RKO (cell line): ENCODE measurements at regions not wholly inside any gene's neighbourhood (a gene's known extent, or its start where the extent isn't known, plus 50 kb on each side); places are given as distances from the start of the nearest gene placed in this dataset.

Experiments used
- DNase-seq: peaks from one replicate; pipeline ENCODE4 v3.0.0-alpha.2; 2016; ENCODE audit warnings: low spot score

DNA sequence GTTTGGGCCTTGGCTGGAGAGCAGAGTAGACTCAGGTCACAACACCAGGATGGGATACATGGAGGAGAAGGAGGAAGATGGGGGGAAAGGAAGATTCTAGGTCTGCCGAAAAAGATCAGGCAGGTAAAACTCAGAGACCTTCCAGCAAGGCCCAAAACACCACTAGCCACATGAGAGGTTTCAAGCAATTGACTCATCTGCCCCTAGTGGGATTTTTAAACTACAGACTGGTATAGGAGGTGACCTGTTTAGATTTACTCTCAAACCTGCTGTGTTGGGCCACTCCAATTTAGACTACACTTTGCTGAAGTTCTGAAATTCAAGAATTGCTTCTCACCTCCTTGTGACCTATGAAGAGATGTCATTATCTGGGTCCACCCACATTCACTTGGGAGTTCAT lies 236.9 kb upstream of the SASH1 start:
- no peak for DNase-seq

DNA sequence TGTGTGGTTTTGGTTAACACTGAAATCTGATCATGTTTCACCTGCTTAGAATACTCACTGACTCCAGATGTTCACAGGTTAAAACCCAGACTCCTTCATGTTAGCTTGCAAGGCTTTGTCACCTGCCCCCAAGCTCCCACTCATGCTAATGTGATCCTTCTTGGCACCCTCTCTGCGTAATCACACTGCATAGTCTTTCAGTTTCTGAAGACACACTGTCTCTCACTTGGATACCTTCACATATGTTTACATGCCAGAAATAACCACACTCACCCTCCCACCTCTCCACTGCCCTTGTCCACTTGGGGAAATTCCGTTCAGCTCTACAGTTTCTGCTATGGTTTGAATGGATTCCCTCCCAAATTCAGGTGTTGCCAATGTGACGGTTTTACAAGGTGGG lies 234.7 kb upstream of the SASH1 start:
- DNase-seq, result no peak

DNA sequence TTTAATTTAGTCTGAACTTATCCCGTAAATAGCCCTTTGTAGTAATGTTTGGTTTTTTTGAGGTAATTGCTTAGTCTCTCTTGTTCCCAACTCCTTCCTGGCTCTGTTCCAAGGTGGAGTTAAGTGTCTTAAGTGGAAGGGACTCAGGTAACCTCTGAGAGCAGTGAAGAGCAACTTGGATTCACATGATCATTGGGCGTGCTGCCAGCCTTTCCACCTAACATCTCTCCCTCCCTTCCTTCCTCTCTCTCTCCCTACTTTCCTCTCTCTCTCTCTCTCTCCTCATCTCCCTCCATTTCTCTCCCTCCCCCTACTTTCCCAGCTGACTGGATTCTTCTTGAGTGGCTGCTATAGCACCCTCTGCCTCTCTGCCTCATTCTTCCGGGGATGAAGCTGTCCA lies 232.9 kb upstream of the SASH1 start:
- DNase-seq, result no peak

DNA sequence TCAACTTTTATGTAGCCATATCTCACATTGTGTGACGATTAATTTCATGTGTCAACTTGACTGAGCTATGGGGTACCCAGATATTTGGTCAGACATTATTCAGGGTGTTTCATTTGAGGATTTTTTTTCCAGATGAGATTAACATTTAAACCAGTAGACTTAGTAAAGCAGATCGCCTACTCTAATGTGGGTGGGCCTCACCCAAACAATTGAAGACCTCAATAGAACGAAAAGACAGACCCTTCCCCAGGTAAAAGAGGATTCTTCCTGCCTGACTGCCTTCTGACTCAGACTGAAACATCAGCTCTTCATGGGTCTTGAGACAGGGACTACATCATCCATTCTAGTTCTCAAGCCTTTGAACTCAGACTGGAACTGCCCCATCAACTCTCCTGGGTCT lies 231.7 kb upstream of the SASH1 start:
- DNase-seq, result no peak

DNA sequence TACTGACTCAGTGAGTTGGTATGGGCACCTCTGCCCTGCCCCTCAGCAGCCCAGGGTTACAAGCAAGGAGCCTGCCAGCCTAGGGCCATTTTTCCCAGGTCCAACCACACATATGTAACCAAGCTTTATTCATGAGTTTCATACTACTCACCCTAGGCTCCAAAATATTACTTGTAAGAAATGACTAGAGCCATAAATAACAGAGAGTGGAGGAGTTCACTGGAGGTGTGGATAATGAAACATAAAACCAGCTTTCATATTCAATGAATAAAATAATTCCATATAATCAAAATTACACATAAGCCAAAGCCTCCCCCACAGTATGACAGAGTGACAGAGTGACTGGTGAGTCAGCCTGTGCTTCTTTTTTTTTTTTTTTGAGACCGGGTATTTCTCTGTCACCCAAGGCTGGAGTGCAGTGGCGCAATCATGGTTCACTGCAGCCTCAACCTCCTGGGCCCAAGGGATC lies 229.8 kb upstream of the SASH1 start:
- no peak for DNase-seq

DNA sequence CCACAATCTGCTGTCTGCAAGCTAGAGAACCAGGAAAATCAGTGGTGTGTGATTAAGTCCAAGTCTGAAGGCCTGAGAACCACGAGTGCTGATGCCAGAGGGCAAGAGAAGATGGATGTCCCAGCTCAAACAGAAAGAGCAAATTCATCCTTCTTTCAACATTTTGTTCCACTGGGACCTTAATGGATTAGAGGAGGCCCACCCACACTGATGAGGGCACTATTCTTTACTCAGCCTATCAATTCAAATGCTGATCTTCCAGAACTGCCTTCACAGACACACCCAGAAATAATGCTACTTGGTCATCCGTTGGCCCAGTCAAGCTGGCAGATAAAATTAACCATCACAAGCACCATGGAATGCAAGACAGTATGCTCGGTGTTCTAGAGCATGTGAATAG lies 226.6 kb upstream of the SASH1 start:
- DNase-seq, result no peak

DNA sequence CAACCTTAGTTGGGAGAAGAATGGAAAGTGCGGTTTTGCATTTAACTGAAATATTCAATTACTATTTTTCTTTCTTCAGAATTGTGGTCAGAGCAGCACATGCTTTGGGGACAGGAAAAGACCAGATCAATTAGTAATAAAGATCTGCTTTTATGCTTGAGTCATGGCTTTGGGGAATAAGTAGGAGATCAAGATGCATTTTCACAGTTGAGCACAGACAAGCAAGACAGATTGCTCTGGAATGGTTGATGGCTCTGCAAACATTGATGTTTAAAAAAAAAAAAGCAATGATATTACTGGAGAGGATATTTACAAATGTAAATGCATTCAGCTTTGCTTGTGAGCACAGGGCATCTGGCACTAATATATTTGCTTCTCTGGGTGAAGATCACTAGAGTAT lies 224.4 kb upstream of the SASH1 start:
- DNase-seq, result no peak

DNA sequence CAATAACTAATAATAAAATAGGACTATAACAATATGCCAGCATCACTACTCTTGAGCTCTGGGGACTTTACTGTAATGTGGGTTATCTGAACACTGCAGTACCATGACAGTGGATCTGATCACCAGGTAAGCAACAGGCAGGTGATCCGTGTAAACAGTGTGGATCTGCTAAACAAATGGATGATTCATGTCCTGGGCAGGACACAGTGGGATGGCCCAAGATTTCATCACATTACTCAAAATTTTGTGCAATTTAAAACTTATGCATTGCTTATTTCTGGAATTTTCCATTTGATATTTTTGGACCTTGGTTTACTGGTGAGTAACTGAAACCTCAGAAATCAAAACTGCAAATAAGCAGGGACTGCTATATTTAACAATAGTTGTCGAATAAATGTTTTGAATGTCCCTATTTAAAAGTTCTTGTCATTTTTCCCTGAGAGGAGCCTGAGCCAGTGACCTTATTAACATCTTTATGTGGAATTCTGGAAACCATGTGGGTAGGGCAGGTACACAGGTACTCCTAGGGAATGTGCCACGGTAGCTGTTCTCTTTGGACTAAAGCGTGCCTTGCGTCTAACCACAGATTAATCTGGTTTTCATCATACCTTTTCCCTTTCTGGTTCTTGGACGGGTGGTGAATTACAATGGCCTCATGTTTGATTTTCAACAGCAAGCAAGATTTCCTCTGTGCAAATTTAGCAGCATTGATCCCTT lies 214.5 kb upstream of the SASH1 start:
- DNase-seq, result no peak

DNA sequence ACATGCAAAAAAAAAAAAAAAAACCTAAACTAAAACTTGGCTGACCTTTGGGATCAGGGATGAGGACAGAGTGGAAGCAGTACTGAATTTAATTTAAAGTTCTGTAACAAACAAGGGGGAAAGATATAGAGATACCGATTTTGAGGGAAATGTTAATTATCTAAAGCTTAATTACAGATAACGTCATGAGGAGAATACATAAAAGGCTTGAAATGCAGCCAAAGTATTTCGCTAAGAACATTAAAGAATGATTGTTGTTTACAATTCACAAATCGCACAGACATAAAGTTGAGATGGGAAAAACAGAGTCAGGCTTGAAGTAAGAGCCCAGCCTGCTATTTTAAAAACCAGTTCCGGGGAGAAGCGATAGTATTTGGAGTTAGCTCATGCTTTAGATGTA lies 208.0 kb upstream of the SASH1 start:
- DNase-seq, result no peak

DNA sequence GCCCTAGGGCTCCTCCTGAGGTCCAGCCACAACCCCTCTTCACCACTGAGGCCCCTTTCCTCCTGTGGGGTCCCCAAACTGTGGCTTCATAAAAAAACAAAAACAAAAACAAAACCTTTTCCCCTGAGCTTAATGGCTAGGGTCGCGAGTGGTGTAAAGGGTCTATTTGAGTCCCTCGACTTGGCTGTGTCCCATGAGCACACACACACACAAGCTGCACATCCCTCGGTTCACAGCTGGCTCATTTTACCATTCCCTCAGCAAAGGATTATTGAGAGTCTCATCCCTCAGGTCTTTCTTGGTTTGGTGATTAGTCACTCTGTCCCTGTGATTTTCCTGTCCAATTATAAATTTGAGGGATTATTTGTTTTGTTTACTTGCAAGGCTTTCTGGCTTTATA lies 206.1 kb upstream of the SASH1 start:
- no peak for DNase-seq

DNA sequence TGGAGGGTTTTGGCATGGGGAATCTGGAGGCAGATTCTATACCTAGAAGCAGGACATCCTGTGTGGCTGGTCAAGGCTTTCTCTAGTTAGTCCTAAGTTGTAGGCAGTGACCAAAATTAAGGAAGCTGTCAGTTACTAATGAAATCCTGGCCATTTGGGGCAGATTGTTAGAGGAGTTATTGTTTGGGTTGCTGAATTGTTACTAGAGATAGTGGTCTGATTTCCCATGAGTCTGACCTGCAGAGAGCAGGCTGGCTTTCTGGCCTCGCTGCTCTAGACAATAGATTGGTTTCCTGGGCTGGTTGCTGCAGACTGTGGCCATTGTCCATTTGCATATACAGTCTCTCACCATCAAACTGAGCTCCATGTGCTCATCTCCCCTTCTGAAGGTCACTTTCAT lies 205.0 kb upstream of the SASH1 start:
- DNase-seq, result no peak

DNA sequence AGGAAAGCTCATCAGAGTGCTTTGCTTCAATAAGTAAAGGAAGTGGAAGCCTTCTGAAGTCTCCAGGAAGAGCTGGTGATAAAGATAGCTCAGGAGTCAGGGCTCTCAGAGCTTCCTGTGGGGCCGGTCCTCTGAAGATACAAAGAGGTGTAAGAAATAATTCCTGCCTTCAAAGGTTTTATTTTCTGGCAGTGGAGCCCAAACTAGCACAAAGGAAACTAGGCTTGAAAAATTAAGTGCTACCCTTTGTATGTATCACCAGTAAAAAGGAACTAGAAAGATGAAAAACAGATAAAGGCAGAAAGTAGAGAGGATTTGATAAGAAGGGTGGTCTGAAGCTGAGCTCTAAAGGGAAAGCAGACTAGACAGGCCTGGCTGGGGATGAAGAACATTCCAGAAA lies 204.1 kb upstream of the SASH1 start:
- DNase-seq, result no peak

DNA sequence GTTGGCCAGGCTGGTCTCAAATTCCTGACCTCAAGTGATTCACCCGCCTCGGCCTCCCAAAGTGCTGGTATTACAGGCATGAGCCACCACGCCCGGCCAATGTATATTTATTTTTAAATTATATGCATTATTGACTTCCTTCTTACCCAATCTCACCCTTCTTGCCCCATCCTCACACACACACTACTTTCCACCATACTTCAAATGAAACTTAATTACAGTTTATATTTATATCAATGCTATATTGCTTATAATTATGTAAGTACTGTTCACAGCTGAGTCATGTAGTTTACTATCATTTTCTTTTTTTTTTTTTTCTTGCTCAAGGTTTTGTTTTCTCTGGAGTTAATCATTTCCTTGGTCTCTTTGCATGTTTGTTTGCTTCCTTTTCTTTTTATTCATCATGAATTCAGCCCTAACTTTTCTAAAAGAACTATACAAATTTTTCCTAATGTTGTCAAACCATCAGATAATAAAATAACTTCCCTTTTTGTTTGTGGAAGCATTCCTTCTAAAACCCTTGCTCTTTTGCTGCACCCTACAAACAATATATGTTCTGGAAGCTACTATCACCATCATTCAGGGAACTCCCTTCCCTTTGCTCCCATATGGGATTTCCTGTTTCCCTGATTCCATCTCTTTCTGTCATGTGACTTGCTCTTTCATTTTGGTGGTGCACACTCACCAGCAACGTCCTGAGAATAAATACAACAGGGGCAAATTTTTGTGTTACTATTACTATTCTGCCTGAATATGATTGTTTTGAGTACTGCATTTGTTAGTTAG lies 201.7 kb upstream of the SASH1 start:
- DNase-seq, result no peak

DNA sequence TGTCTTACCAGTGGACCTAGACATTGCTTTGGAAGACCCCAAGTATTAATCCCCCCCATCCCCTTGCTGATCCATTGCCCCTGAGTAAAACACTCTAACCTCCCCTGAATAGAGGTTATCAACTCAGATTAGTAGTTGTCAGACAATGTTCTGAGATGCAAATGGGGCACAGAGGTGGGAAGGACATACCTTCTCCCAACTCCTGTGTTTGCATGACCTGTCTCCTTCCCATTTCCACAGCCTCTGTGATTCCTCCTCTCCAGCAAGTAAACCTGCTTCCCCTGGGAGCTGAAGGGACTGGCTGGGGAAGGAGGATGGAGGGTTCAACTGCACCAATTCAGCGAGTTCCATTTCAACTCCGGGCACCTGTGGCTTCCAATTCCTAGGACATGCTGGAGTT lies 199.8 kb upstream of the SASH1 start:
- DNase-seq, result no peak

DNA sequence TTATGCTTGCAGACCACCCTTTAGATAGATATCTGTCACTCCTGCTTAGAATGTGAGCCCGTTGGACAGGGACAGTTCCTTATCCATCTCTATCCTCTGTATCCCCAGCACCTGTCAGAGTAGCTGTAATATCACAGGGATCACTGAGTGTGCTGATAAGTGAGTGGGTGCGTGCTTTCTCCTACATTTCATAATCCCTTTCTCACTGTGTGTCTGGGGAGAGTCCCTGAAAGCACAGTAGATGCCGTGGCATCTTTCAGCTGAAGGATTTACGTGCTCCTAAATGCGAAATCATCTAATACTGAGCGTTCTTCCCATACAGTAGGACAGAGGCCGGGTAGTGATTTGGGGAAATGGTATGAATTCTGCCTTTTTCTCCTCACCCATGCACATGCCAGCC lies 198.9 kb upstream of the SASH1 start:
- DNase-seq, result no peak

DNA sequence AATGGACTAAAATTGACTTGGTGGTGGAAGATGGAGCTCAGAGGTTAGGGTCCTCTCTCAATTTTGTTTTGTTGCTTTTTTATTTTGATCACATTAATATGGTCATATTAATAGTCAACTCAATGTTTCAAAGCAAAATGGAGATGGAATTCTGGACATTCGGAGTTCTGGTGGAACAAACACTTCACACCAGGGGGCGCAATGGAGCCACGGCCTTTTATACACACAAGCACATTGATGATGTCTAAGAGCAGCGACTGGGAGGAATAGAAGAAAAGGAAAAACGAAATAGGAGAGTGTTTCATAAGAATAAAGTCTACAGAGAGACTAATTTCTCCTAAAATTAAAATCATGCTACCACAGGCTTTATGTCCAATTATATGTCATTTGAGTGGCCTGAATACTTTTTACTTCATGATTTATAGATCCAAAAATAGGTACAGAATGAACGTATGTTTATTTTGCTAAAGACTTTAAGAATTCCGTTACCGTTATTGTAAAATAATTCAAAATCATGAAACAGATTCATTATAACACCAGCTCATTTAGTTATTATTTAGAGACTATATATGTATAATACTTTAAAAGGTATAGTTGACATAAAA lies 197.6 kb upstream of the SASH1 start:
- DNase-seq, result peak; percentile 86

DNA sequence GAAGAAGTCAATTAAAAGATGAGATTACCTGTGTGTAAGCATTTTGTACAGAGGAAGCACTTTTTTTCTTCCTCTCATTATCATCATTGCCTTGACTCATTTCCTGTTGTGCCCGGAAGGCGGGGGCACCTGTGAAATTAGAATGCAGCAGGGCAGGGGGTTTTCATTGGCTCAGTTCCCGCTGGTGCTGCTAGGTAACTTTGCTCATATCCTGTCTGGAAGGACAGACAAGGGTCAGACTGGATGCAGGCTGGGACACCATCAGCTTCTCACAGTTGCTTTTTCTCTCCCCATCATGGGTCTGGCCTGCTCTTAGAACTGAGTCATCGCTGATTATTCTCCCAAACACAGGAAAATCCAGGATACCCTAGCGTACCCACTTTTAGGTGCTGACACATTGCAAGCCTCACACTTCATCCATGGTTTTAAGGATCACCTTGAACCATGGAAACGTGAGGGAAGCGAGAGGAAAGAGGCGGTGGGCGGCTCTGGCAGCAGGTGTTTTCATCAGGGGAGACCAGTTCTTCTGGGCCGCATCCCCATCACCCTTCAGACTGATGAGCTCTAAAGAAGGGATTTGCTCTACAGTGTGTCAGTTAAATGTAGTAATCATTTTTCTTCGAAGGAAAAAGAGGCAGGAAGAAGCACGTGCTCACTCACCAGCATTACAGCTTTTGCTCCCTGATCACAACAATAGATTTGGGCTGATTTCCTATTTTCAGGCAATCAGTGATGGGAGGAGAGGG lies 195.7 kb upstream of the SASH1 start:
- peak; percentile 53 for DNase-seq

DNA sequence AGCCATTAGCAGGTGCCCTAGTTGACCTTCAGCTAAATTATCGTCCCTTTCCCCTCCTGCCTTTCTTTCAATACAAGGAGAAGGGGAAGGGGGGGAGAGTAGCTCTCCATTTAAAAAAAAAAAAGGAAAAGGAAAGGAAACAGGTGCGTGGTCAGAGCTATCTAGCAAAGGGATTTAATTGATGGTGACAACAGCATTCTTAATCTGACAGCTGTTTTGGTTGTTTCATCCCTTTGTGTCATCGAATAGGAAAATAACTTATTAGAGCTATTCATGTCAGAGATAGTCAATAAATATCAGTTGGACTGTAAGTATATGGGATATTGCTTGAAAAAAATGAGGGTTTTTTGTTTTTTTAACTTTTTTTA lies 195.2 kb upstream of the SASH1 start:
- DNase-seq, result no peak

DNA sequence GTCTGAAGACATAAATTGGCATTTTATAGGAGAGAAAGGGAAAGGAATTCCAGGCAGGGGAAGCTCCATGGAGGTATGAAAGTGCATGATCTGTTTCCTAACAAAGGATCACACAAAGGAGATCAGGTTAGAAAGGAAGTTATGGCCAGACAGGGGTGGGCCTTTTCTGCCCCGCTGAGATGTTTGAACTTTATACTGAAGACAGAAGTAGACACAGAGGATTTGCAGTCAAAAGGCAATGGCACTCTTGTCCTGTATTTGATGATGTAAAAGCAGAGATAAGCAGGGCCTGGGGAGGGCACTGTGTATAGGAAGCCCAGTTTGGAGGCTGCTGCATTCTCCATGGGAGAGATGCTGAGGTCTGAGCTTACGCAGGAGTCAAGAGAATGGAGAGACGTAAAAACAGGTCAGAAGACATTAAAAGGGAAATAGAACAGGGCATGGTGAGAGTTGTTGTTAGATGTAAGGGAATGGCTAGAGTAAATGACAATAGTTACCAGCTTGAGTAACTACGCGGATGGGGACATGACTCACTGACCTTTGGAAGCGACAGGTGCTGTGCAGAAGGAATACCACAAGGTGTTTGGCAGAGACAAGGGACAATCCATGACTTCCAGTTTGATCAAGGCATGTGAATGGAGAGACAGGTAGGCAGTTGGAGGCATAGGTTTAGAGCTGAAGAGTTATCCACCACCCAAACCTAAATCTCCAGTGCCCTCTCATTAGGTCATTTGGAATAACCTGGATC lies 190.6 kb upstream of the SASH1 start:
- no peak for DNase-seq

DNA sequence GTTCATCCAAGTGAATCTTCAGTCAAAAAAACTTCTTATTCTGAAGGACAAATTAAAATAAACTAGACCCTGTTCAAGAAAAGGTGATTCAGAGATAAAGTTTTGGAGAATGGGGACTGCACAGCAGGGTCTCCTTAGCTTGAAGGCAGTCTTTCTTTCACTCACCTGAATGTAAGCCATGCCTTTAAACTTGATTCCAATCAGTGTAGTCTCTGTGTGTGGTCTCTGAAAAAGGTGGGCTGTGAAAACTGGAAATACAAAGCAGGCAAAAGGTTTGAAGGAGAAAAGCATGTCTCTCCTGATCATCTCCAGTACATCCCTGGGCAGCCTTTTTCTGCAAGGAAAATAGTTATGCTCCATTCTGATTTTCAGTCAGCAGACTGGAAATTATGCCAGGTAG lies 188.0 kb upstream of the SASH1 start:
- DNase-seq, result no peak

DNA sequence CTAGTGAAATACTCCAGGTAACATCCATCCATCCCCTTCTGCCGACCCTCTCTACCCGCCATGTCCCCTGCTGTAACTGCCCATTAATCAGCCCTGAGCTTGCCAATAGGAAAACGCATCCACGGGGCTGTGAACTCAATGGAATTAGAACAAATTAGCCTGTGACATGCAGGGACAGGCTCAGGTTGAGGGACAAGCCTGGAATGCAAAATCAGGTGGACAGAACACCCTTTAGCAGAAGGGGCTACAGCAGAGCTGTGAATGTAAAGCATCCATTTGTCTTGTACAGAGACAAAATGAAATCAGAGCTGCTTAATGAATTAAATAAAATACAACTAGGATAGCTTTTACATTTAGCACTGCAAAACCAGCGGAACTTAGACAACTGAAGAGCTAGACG lies 187.3 kb upstream of the SASH1 start:
- no peak for DNase-seq

DNA sequence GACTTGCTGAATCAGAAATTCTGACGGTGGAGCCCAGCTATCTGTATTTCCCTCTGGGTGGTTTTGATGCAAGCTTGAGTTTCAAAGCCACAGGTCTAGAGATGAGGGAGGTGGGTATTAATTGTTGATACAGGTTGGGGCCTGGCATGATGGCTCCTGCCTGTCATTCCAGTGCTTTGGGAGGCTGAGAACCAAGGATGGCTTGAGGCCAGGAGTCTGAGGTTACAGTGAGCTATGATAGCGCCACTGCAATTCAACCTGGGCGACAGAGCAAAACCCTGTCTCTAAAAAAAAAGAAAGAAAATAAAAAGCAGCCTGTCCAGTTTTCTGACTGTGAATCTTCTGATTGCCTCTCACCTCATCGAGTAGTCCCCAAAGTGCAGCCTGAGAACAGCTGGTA lies 184.8 kb upstream of the SASH1 start:
- DNase-seq, result no peak
